HG02884 (cell line): ENCODE measurements at regions not wholly inside any gene's neighbourhood (a gene's known extent, or its start where the extent isn't known, plus 50 kb on each side); places are given as distances from the start of the nearest gene placed in this dataset.

Source experiments
- ATAC-seq: cut with Tn5 transposase; IDR thresholded peaks from one replicate; pipeline ENCODE4 v1.9.1; 2021; ENCODE audit warnings: mild to moderate bottlenecking, moderate library complexity; ENCODE audit not compliant: unreplicated experiment

- ATAC-seq: no peak
Observed at GRCh38 chr4:175427751-175428150, 384.3 kb downstream of the GPM6A start.

- ATAC-seq: no peak
Observed at GRCh38 chr4:175431694-175432093, 380.4 kb downstream of the GPM6A start.

- ATAC-seq: no peak
Observed at GRCh38 chr4:175435381-175435783, 376.7 kb downstream of the GPM6A start.

GRCh38 chr4:175436196-175436595 lies 375.9 kb downstream of the GPM6A start:
- ATAC-seq: no peak

GRCh38 chr4:175440786-175441185 lies 371.3 kb downstream of the GPM6A start:
- ATAC-seq: no peak

GRCh38 chr4:175441256-175441655 lies 370.8 kb downstream of the GPM6A start:
- no peak for ATAC-seq

- no peak for ATAC-seq
Observed at GRCh38 chr4:175443547-175443946, 368.5 kb downstream of the GPM6A start.

- ATAC-seq: no peak
Observed at GRCh38 chr4:175444512-175444911, 367.6 kb downstream of the GPM6A start.

- no peak for ATAC-seq
Observed at GRCh38 chr4:175447016-175447415, 365.0 kb downstream of the GPM6A start.

- no peak for ATAC-seq
Observed at GRCh38 chr4:175450446-175450845, 361.6 kb downstream of the GPM6A start.

GRCh38 chr4:175451238-175451965 lies 360.7 kb downstream of the GPM6A start:
- no peak for ATAC-seq

- no peak for ATAC-seq
Observed at GRCh38 chr4:175453456-175453855, 358.6 kb downstream of the GPM6A start.

GRCh38 chr4:175456131-175456530 lies 355.9 kb downstream of the GPM6A start:
- no peak for ATAC-seq

GRCh38 chr4:175457956-175458355 lies 354.1 kb downstream of the GPM6A start:
- no peak for ATAC-seq

- no peak for ATAC-seq
Observed at GRCh38 chr4:175459571-175459970, 352.5 kb downstream of the GPM6A start.

- no peak for ATAC-seq
Observed at GRCh38 chr4:175460414-175460813, 351.6 kb downstream of the GPM6A start.

GRCh38 chr4:175469514-175469913 lies 342.6 kb downstream of the GPM6A start:
- ATAC-seq: no peak

- ATAC-seq: no peak
Observed at GRCh38 chr4:175470131-175470530, 341.9 kb downstream of the GPM6A start.

GRCh38 chr4:175480404-175480803 lies 331.7 kb downstream of the GPM6A start:
- ATAC-seq: no peak

GRCh38 chr4:175499735-175500352 lies 312.2 kb downstream of the GPM6A start:
- ATAC-seq: no peak

GRCh38 chr4:175504318-175504717 lies 307.7 kb downstream of the GPM6A start:
- ATAC-seq: no peak

- no peak for ATAC-seq
Observed at GRCh38 chr4:175509320-175509719, 302.7 kb downstream of the GPM6A start.

- no peak for ATAC-seq
Observed at GRCh38 chr4:175511861-175512260, 300.2 kb downstream of the GPM6A start.
